ENCODE measurements at regions not wholly inside any gene's neighbourhood (a gene's known extent, or its start where the extent isn't known, plus 50 kb on each side); places are given as distances from the start of the nearest gene placed in this dataset.

- TF ChIP-seq CHD7 (IDR thresholded peaks at IDR 0.05; ENCODE audit: insufficient replicate concordance, low read length) (no peak), POLR2A (IDR thresholded peaks at IDR 0.05; ENCODE audit: control extremely low read depth in 1 of 2, low read depth in 2 of 2, low read length in 2 of 2) (no peak)
Observed at GRCh38 chr2:163984986-163985385, 249.2 kb upstream of the FIGN start (continued).

All from H1 (cell line).